ENCODE measurements at regions not wholly inside any gene's neighbourhood (a gene's known extent, or its start where the extent isn't known, plus 50 kb on each side); places are given as distances from the start of the nearest gene placed in this dataset.

DNA sequence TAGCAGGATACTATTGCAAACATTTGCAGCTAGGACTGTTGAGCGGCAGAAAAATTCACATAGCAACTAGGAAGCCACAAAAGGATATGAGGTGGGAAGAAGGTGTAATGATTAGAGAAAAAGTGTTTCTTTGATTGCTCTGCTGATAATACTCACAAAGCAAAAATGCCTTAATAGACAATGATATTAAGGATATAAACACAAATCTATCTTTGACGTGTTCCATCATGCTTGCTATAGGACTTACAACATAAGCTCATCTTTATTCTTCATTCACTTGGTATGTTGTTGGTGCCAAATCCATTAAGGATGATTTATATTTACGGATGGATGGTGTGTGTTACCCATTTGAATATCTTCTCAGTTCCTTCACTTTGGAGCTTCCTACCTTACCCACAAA is 309.3 kb downstream of the GPR37 start:
- TF ChIP-seq, protein P1, sequence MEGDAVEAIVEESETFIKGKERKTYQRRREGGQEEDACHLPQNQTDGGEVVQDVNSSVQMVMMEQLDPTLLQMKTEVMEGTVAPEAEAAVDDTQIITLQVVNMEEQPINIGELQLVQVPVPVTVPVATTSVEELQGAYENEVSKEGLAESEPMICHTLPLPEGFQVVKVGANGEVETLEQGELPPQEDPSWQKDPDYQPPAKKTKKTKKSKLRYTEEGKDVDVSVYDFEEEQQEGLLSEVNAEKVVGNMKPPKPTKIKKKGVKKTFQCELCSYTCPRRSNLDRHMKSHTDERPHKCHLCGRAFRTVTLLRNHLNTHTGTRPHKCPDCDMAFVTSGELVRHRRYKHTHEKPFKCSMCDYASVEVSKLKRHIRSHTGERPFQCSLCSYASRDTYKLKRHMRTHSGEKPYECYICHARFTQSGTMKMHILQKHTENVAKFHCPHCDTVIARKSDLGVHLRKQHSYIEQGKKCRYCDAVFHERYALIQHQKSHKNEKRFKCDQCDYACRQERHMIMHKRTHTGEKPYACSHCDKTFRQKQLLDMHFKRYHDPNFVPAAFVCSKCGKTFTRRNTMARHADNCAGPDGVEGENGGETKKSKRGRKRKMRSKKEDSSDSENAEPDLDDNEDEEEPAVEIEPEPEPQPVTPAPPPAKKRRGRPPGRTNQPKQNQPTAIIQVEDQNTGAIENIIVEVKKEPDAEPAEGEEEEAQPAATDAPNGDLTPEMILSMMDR (conservative IDR thresholded peaks at IDR 0.05) = no peak
- no peak overlapping the region for H3K27ac ChIP-seq

DNA sequence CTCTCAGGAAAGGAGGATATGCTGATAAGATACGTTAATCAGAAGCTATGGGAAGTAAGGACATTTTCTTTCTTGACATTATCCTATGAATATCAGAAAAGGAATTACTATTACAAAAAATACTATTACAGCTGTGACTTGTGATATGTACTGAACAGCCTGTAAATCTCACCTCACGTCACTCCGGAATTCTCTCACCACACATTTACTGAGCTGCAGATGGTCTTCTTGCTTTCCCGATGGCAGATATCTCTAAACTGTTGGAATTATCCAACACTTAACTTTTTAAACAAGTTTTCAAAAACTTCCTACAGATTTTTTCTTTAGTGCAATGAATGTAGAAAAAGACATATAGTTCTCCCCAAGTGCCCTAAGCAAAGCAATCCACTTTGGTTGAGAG is 313.4 kb downstream of the GPR37 start:
- H3K27ac ChIP-seq = no peak overlapping the region
- TF ChIP-seq, protein P1 (conservative IDR thresholded peaks at IDR 0.05) = no peak

DNA sequence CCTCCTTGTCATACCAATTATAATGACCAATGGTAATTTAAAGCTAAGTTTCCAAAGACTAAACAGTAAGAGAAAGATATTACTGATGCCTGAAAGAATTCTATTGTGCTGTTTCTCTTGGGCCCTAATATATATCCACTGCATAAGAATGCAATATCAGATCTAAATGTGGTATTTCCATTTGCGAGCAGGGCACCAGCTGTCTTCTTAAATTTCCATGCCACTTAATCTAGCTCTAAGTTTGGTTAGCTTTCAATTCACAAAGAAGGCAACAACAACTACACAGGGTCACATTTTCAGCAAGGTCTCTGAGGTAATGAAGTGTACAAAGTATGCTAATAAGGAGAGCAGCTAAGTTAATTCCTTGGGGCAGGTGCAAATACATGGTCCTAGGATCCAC is 315.7 kb downstream of the GPR37 start:
- H3K27ac ChIP-seq = no peak overlapping the region
- TF ChIP-seq, protein P1 (conservative IDR thresholded peaks at IDR 0.05) = no peak

DNA sequence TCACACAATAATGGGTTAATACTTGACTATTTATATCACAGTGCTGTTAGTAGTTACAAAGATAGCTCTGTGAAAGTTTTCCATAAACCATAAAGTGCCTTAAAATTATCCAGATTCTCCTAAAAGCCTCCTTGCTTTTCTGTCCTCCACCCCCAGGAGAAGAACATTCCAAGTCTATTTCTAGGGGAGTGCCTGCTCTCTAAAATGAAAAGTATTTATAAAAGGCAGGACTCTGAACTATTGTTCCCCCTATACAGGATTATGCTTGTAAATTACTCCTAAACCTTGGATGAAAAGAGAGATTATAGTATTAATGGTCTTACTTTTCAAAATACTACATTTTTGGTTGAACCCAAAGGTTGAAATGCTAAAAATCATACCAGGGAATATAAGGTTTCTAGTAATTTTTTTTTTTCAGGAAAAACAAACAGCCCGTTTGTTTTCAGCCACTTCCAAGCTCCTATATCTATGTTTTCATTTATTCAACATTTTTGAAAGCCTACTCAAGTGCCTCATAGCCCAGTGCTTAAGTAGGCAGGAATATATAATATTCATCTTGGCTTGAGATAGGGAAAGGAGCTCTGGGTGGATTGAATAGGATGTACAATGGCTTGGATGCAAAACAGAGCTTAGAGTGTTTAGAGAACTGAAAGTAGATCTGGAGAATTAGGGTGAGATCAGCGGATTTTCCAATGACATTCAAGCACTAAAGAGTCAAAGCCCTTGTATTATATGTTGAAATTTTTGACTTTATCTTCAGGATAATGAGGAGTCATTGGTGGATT is 320.7 kb downstream of the GPR37 start:
- TF ChIP-seq, protein P1 (conservative IDR thresholded peaks at IDR 0.05) = no peak
- H3K27ac ChIP-seq = no peak overlapping the region

DNA sequence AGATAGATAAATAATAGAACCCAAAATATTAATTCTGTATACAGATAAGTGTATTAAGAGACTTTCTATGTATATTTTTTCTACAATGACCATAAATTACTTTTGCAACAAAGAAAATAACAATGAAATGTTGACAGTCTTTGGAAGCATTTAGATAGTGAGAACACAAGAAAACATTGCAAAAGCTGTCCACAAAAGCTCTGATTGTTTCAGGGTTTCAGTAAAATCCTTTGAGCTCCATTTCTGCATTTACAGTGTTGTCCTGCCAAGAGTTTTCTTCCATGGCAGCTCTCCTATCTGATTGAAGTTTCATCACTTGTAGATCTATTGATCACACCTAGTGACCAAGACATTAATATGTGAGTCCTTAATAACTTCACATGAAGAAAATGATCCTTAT is 321.8 kb downstream of the GPR37 start:
- TF ChIP-seq, protein P1 (conservative IDR thresholded peaks at IDR 0.05) = no peak
- no peak overlapping the region for H3K27ac ChIP-seq

DNA sequence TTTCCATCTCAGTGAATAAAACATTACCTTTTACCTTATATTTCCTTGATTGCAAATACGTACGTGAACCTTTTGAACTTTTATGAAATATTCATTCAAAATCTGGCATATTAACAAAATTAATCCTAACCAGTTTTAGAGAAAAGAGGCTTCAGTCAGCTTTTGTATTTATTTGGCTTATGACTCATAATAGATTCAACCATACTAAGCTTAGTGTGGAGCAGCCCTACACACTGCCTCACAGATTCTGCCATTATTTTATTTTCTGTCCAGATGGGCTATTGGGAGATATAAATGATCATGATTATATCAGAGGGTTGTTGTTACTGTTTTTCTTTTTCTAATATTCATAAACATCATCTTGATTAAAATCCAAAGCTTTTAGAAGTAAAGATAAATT is 325.5 kb downstream of the GPR37 start:
- no peak overlapping the region for H3K27ac ChIP-seq
- TF ChIP-seq, protein P1 (conservative IDR thresholded peaks at IDR 0.05) = no peak

DNA sequence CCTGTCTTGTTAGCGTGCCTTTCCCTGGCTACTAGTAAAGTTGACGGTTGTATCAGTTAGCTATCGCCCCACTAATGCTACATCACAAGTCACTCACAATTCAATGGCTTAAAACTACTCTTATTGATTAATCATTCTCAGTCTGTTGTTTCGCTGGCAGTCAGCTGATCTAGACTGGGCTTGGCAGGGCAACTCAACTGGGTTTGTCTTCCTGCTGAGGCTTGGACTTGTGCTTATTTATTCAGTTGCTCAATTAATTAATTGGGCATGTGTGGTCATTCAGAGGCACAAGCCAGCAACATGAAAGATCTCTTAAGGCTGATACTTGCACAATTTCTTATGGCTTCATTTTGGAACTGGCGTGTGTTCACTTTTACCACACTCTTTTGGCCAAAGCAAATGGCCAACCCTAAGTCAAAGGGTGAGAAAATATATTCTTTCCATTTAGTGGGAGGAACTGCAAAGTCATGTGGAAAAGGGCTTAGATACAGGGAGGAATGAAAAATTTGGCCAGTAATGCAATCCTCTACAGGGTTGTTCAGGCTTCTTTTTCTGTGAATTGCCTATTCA is 333.5 kb downstream of the GPR37 start:
- H3K27ac ChIP-seq = no peak overlapping the region
- TF ChIP-seq, protein P1 (conservative IDR thresholded peaks at IDR 0.05) = no peak
